ENCODE measurements at regions not wholly inside any gene's neighbourhood (a gene's known extent, or its start where the extent isn't known, plus 50 kb on each side); places are given as distances from the start of the nearest gene placed in this dataset.

GRCh38 chr2:235162082-235162836 is 210.4 kb downstream of the SH3BP4 start:
- Mint-ChIP-seq H3K27ac (no peak overlapping the region), H3K27me3 (peaks cover 16% of the 10 kb centered on the region), H3K9me3 (ENCODE audit: low read depth) (peaks cover 6% of the 10 kb centered on the region), H3K4me3 (ENCODE audit: low read depth) (no peak overlapping the region), H3K4me1 (ENCODE audit: low read depth) (no peaks in the 10 kb centered on the region), H3K36me3 (ENCODE audit: insufficient read depth) (no peaks in the 10 kb centered on the region)
- no peak for DNase-seq (ENCODE audit: low spot score, unreplicated experiment)
- no peak for TF ChIP-seq CTCF (IDR thresholded peaks at IDR 0.05; ENCODE audit: unreplicated experiment)

GRCh38 chr2:235162837-235163197 is 211.0 kb downstream of the SH3BP4 start:
- no peak for TF ChIP-seq CTCF (IDR thresholded peaks at IDR 0.05; ENCODE audit: unreplicated experiment)
- H3K27me3 Mint-ChIP-seq: peaks cover 16% of the 10 kb centered on the region
- no peak for DNase-seq (ENCODE audit: low spot score, unreplicated experiment)
- no peak overlapping the region for H3K27ac Mint-ChIP-seq
- no peaks in the 10 kb centered on the region for H3K36me3 Mint-ChIP-seq (ENCODE audit: insufficient read depth)
- peaks cover 6% of the 10 kb centered on the region for H3K9me3 Mint-ChIP-seq (ENCODE audit: low read depth)
- H3K4me1 Mint-ChIP-seq (ENCODE audit: low read depth): no peaks in the 10 kb centered on the region
- H3K4me3 Mint-ChIP-seq (ENCODE audit: low read depth): no peak overlapping the region

- no peak for TF ChIP-seq CTCF (IDR thresholded peaks at IDR 0.05; ENCODE audit: unreplicated experiment)
- H3K4me1 Mint-ChIP-seq (ENCODE audit: low read depth): no peaks in the 10 kb centered on the region
- H3K36me3 Mint-ChIP-seq (ENCODE audit: insufficient read depth): no peaks in the 10 kb centered on the region
- peaks cover 11% of the 10 kb centered on the region for H3K9me3 Mint-ChIP-seq (ENCODE audit: low read depth)
- H3K27ac Mint-ChIP-seq: no peak overlapping the region
- no peak overlapping the region for H3K4me3 Mint-ChIP-seq (ENCODE audit: low read depth)
- no peak for DNase-seq (ENCODE audit: low spot score, unreplicated experiment)
- peaks cover 18% of the 10 kb centered on the region for H3K27me3 Mint-ChIP-seq
Observed at GRCh38 chr2:235165136-235165535, 213.3 kb downstream of the SH3BP4 start.

GRCh38 chr2:235165631-235166030 is 213.8 kb downstream of the SH3BP4 start:
- peaks cover 11% of the 10 kb centered on the region for H3K9me3 Mint-ChIP-seq (ENCODE audit: low read depth)
- no peak overlapping the region for H3K27ac Mint-ChIP-seq
- no peak for DNase-seq (ENCODE audit: low spot score, unreplicated experiment)
- no peak overlapping the region for H3K4me3 Mint-ChIP-seq (ENCODE audit: low read depth)
- H3K4me1 Mint-ChIP-seq (ENCODE audit: low read depth): no peaks in the 10 kb centered on the region
- H3K27me3 Mint-ChIP-seq: peaks cover 18% of the 10 kb centered on the region
- TF ChIP-seq CTCF (IDR thresholded peaks at IDR 0.05; ENCODE audit: unreplicated experiment): no peak
- no peaks in the 10 kb centered on the region for H3K36me3 Mint-ChIP-seq (ENCODE audit: insufficient read depth)

GRCh38 chr2:235168174-235168979 is 216.6 kb downstream of the SH3BP4 start:
- peaks cover 5% of the 10 kb centered on the region for H3K9me3 Mint-ChIP-seq (ENCODE audit: low read depth)
- H3K4me1 Mint-ChIP-seq (ENCODE audit: low read depth): peaks cover 2% of the 10 kb centered on the region
- no peak for TF ChIP-seq CTCF (IDR thresholded peaks at IDR 0.05; ENCODE audit: unreplicated experiment)
- no peaks in the 10 kb centered on the region for H3K36me3 Mint-ChIP-seq (ENCODE audit: insufficient read depth)
- H3K27ac Mint-ChIP-seq: no peak overlapping the region
- H3K4me3 Mint-ChIP-seq (ENCODE audit: low read depth): no peak overlapping the region
- peaks cover 10% of the 10 kb centered on the region for H3K27me3 Mint-ChIP-seq
- DNase-seq (ENCODE audit: low spot score, unreplicated experiment): no peak
